GM23248 (cell line): ENCODE measurements at regions not wholly inside any gene's neighbourhood (a gene's known extent, or its start where the extent isn't known, plus 50 kb on each side); places are given as distances from the start of the nearest gene placed in this dataset.

ENCODE experiments used
- EZH2 ChIP-seq: fragments of 200-600 bp; sonication (generic); IDR thresholded peaks from 2 replicates; pipeline ENCODE4 v1.6.1; 2018; ENCODE audit warnings: antibody characterized with exemption, mild to moderate bottlenecking; ENCODE audit not compliant: insufficient read depth, poor library complexity, severe bottlenecking
- EZH2phosphoT487 ChIP-seq: fragments of 200-600 bp; sonication (generic); IDR thresholded peaks from 2 replicates; pipeline ENCODE4 v1.6.1; 2018; ENCODE audit warnings: antibody characterized with exemption, moderate library complexity, mild to moderate bottlenecking, low read depth; ENCODE audit not compliant: insufficient read depth

DNA sequence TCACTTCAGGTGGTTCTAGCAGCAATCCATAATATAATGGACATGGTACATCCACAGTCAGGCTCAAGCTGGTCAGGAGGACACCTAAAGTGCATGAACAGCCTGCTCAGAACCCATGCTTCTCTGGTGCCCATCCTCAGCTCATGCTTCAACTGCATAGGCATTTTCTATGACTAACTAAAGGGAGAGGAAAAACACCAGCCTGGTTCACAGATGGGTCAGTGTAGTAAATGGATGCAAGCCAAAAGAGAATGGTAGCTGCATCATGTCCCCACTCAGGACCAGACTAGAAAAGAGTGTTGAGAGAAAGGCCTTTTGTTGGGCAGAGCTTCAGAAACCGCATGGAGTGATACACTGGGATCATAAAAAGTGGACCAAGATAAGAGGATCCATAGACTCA, 556.6 kb downstream of the TLE1 start:
- TF ChIP-seq EZH2 (no peak), EZH2phosphoT487 (no peak)
